ENCODE measurements at regions not wholly inside any gene's neighbourhood (a gene's known extent, or its start where the extent isn't known, plus 50 kb on each side); places are given as distances from the start of the nearest gene placed in this dataset.

GRCh38 chr14:65957631-65958205 is 528.5 kb upstream of the CCDC196 start:
- DNase-seq (ENCODE audit: low read depth in 2 of 3, low spot score in 2 of 3): no peak

DNA sequence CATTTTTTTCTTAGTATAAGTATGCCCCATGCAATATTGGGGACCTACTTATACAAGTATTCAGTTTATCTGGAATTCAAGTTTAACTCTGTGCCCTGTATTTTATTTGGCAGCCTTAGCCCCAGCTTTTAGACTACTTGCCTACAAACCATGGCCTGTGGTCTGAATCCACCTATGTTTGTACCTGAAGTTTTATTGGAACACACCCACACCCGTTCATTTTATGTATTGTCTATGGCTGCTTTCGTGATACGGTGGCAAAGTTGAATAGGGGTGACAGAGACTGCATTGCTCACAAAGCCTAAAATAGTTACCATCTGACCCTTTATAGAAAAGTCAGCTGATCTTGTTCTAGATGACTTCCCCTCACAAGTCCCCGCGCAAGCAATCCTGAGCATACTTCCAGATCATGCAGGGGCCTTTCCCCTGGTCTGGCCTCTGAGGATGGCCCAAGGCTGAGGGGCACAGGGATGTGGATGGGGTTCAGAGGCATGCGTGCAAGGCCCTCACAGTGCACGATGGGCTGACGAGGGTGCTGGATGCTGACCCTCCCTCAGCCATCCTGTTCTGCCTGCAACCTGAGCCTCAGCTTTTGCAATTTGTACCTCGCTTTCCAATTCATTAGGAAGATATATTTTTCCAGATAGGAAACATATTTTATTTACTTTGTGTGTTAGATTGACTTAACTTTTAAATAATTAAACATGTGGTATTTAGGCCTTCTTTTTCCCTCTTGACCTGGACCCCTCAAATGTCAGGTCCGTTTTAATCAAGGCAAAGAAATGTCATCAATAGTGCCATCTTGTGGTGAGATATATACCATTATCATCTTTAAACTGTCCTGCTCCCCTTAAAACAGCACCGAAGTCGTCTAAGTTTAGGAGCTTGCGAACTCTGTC is 527.3 kb upstream of the CCDC196 start:
- peak in 2 of 3 donors; percentile 22 to 57 for DNase-seq (ENCODE audit: low read depth in 2 of 3, low spot score in 2 of 3)

DNA sequence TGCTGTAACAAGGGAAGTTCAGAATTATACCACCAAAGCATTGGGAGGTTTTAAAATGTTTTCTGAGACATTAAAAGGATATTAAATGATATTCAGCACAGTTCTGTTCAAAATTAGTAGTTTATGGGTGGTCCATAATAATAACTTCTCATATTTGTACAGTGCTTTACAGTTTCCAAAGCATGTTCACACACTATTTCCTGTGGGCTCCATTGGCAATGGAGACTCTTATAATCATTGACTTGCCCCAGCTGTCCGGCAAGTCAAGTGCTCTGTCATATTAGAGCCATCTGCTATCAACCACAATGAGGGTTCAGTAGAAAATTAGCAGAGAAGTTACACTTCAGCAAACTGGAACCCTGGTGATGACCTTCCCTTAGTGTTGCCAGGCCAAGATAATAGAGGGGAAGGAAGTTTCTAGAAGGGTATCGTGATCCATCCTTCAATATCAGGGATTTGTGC is 526.6 kb upstream of the CCDC196 start:
- DNase-seq (ENCODE audit: low read depth in 2 of 3, low spot score in 2 of 3): no peak

DNA sequence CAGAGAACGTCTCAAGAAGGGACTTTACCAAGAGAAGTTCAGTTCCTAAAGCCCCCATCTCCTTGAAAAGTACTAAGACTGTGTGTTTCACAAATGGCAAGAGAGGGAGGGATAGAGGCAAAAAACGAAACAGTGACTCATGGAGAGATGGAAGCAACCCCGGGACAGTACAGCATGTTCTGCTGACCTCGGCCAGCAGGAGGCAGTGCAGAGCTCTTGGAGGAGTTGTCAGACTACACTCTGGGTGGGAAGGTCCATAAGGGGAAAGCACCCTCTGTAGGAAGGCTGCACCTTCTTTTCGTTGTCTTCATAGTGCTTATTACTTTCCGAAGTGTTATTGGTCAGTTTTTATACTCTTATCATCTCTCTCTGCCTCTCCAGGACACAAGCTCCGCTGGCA is 525.2 kb upstream of the CCDC196 start:
- DNase-seq (ENCODE audit: low read depth in 2 of 3, low spot score in 2 of 3): peak; percentile 21 to 84 (median 74)

DNA sequence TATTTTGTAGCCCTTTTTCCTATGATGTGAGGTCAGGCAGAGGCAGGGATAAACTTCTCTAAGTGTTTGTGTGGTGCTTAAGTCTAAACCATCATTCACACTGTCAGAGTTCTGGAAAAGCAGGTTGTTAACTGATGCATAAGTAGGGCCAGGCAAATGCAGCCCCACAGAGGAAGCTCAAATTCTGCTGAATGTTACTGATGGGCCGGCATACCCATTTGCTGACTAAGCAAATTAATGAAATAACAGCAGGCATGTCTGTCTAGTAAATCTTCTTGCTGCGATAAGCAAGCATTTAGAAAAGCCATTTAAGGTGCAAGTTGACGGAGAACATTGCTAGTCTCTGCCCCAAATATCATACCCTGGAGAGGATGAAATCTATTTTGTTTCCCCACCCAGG is 523.2 kb upstream of the CCDC196 start:
- no peak for DNase-seq (ENCODE audit: low read depth in 2 of 3, low spot score in 2 of 3)

DNA sequence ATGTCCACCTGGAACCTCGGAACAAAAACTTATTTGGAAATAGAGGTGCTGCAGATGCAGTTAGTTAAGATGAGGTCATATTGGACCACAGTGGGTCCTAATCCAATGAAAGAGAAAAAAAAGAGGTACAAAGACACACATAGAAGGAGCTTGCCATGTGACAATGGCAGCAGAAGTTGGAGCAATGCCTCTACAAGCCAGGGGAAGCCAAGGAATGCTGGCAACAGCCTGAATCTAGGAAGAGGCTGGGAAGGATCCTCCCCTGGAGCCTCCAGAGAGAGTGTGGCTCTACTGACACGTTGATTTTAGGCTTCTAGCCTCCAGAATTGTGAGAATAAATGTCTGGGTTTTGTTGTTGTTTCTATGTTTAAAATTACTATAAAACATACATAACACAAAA is 521.8 kb upstream of the CCDC196 start:
- no peak for DNase-seq (ENCODE audit: low read depth in 2 of 3, low spot score in 2 of 3)

DNA sequence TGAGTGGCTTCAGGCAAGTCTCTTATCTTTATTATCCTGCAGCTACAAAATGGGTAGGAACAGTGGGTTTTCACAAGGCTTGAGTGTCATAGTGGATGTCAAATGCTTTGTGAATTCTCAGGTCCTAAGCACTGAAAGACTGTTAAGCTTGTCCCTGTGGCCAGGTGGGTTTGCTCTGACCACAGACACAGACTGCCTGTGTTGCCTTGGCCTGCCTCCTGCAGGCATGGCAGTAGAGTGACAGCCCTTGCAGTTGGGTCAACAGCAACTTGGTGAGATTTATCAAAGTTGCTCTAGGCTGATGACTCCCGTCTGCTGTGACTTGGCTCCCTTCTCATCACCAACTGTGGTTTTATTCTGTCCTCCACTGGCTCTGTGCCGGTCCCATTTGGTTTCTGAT is 520.0 kb upstream of the CCDC196 start:
- no peak for DNase-seq (ENCODE audit: low read depth in 2 of 3, low spot score in 2 of 3)

- DNase-seq (ENCODE audit: low read depth in 2 of 3, low spot score in 2 of 3): no peak
Observed at GRCh38 chr14:65972346-65972870, 513.8 kb upstream of the CCDC196 start.

DNA sequence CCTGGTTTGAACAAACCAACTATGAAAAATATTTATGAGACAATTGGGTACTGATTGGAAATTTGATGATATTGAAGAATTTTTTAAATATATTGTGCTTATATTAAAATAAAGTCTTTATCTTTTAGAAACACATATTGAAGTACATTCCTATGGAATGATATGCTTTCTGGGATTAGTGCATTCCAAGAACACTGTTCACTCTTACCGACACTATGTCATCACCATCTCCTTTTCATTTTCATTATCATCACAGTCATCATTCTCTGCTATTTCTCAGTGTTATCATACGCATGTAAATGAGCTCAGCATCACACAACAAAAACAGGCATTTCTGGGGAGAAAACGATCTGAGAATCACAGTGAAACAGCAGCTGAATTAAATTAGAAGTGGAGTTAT is 513.3 kb upstream of the CCDC196 start:
- DNase-seq (ENCODE audit: low read depth in 2 of 3, low spot score in 2 of 3): no peak

GRCh38 chr14:65975865-65976264 is 510.3 kb upstream of the CCDC196 start:
- no peak for DNase-seq (ENCODE audit: low read depth in 2 of 3, low spot score in 2 of 3)

GRCh38 chr14:65976761-65977404 is 509.3 kb upstream of the CCDC196 start:
- DNase-seq (ENCODE audit: low read depth in 2 of 3, low spot score in 2 of 3): no peak

- no peak for DNase-seq (ENCODE audit: low read depth in 2 of 3, low spot score in 2 of 3)
Observed at GRCh38 chr14:65981192-65981843, 504.9 kb upstream of the CCDC196 start.

DNA sequence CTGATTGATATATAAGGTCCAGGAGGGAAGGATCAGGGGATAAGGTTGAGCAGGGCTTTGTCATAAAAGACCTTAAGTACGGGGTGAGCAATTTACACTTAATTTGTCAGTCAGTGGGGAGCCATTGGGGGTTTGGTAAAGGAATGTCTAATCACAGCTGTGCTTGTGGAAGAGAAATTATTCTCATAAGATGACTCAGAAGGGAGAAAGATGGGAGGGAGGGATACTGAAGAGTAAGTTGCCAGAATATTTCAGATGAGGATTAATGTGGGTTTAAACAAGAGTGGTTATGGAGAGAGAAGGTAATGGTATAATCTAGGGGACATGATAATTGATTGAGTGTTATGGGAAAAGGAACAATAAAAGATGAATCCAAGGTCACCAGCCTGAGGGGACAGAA is 500.1 kb upstream of the CCDC196 start:
- DNase-seq (ENCODE audit: low read depth in 2 of 3, low spot score in 2 of 3): no peak

DNA sequence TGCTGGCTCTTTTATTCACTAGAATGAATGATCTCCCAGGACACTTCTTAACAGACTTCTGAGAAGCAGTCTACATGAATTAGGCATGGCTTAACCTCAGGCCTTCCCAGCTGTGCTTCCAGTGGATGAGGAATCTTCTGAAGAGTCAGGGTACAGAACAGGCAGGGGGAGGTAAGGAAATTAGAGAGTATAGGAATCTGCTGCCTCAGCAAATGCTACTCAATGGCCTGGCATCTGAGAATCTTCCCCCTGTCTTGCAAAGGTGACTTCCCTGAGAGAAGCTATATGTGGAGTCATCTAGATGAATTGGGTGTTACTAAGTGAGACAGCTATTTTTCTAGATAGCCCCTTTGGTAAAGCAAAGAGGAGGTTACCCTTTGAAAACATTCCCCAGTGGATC is 496.2 kb upstream of the CCDC196 start:
- DNase-seq (ENCODE audit: low read depth in 2 of 3, low spot score in 2 of 3): no peak

DNA sequence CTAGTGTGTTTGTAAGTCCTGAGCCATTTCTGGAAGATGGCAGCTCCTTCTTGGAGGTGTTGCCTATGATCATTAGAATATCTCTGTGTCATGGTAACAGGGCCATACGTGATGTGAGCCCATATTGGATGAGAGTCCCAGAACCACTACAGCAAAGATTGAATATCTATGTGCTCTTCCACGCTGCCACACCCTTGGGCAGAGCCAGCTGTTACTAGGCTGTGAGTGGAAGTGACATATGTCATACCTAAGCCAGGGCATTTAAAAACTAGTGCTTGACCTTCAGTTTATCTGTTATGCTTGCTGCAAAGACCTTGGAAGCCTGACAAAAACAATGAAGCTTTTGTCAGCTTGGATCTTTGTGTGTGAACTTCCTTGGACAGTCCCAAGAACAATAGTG is 495.1 kb upstream of the CCDC196 start:
- DNase-seq (ENCODE audit: low read depth in 2 of 3, low spot score in 2 of 3): no peak

- DNase-seq (ENCODE audit: low read depth in 2 of 3, low spot score in 2 of 3): peak in 1 of 3 donors; percentile 24
Observed at GRCh38 chr14:65991935-65992334, 494.2 kb upstream of the CCDC196 start.

DNA sequence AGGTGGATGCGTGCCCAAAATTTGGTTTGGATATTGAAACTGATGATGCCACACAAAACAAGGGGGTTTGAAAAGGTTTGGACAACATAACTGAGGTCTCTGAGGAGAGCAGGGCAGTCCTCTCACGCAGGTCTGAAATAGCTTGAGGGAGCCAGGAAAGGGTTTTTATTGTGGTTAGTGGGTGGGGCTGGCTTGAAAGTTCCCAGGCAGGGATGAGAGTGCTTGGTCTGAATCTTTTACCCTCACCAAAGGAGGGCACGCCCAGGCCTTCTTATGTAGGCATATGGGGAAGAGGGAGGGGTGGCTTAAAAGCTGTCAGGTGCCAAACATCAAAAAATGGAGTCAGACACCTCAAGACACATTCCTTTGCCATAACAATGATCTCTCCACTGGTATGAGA is 493.1 kb upstream of the CCDC196 start:
- no peak for DNase-seq (ENCODE audit: low read depth in 2 of 3, low spot score in 2 of 3)

DNA sequence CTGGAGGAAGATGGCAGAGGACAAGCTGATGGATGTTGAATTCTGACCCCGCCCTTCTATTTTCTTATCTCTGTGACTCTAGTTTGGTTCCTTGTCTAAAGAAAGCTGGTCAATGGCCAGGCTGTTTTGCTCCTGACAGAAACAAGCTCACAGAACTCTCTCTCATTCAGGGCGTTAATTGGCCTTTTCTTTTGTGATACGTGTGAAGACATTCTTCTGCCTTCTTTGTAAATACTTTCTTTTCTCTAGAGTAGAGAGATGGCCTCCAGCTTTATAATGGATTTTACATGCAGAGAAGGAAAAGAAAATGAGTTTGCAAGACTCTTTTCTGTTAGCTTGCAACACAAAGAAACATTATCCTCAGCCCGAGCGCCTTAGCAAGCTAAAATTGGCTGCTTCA is 492.2 kb upstream of the CCDC196 start:
- DNase-seq (ENCODE audit: low read depth in 2 of 3, low spot score in 2 of 3): no peak

DNA sequence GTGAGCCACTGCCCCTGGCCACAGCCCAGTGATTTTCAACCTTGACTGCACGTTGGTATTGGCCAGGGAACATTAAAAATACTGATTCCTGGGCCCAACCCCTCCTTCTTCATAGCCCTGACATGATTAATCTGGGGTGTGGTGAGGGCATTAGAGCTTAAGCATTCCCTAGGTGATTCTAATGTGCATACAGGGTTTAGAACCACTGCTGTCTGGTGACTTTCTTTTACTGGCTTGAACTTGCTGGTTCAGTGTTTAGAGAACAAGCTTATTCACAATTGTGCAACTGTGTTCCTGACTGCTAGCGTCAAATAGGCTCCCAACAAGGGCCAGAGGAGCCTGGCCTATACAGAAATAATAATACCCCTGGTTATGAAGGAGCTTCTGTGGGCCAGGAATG is 488.8 kb upstream of the CCDC196 start:
- no peak for DNase-seq (ENCODE audit: low read depth in 2 of 3, low spot score in 2 of 3)

- no peak for DNase-seq (ENCODE audit: low read depth in 2 of 3, low spot score in 2 of 3)
Observed at GRCh38 chr14:65999865-66000264, 486.3 kb upstream of the CCDC196 start.

DNA sequence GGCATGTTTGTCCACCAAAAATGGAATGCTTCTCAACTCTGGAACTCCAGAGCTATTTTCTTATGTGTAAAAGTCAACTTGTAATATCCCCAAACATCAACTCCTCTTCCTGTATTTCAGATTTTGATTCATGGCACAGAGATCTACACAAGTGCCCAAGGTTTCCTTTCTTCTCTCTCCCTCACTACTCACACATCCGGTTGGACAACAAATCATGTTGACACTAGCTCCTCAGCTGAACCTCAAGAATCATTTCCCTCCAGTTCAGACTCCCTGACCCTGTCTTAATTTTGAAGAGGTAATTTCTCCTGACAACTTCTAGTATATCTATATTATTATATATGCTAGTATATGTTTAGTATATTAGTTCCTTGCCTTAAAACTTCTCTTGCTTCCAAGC is 485.4 kb upstream of the CCDC196 start:
- peak in 2 of 3 donors; percentile 36 to 79 for DNase-seq (ENCODE audit: low read depth in 2 of 3, low spot score in 2 of 3)

Measured in hematopoietic multipotent progenitor cell (in vitro differentiated cells).